Astrocyte (in vitro differentiated cells and primary cell): ENCODE measurements at regions not wholly inside any gene's neighbourhood (a gene's known extent, or its start where the extent isn't known, plus 50 kb on each side); places are given as distances from the start of the nearest gene placed in this dataset.

Experiments used
- EZH2 ChIP-seq: IDR thresholded peaks from 2 replicates; pipeline ENCODE4 v1.6.1; 2012; ENCODE audit warnings: mild to moderate bottlenecking, low read length, inconsistent platforms; ENCODE audit not compliant: insufficient read depth
- TF ChIP-seq, protein P1 (sequence below): IDR thresholded peaks from 2 replicates; pipeline ENCODE4 v1.5.1; 2011; ENCODE audit warnings: low read depth, mild to moderate bottlenecking, inconsistent platforms, low read length, moderate library complexity; ENCODE audit not compliant: insufficient read depth

GRCh38 chr10:47184724-47185330 is 115.2 kb upstream of the GDF10 start:
- TF ChIP-seq, protein P1, sequence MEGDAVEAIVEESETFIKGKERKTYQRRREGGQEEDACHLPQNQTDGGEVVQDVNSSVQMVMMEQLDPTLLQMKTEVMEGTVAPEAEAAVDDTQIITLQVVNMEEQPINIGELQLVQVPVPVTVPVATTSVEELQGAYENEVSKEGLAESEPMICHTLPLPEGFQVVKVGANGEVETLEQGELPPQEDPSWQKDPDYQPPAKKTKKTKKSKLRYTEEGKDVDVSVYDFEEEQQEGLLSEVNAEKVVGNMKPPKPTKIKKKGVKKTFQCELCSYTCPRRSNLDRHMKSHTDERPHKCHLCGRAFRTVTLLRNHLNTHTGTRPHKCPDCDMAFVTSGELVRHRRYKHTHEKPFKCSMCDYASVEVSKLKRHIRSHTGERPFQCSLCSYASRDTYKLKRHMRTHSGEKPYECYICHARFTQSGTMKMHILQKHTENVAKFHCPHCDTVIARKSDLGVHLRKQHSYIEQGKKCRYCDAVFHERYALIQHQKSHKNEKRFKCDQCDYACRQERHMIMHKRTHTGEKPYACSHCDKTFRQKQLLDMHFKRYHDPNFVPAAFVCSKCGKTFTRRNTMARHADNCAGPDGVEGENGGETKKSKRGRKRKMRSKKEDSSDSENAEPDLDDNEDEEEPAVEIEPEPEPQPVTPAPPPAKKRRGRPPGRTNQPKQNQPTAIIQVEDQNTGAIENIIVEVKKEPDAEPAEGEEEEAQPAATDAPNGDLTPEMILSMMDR, result no peak
- no peak for TF ChIP-seq EZH2
